ENCODE measurements at regions not wholly inside any gene's neighbourhood (a gene's known extent, or its start where the extent isn't known, plus 50 kb on each side); places are given as distances from the start of the nearest gene placed in this dataset.

GRCh38 chr12:127900386-127900785 is 366.6 kb upstream of the TMEM132C start:
- peaks cover 1% of the 10 kb centered on the region for H3K36me3 Mint-ChIP-seq (ENCODE audit: unreplicated experiment)
- no peak for DNase-seq (ENCODE audit: extremely low spot score, unreplicated experiment)
- no peak overlapping the region for H3K27ac Mint-ChIP-seq (ENCODE audit: unreplicated experiment)
- no peak overlapping the region for H3K4me3 Mint-ChIP-seq (ENCODE audit: unreplicated experiment)
- no peak for TF ChIP-seq CTCF (IDR thresholded peaks at IDR 0.05)
- H3K27me3 Mint-ChIP-seq (ENCODE audit: unreplicated experiment) = no peaks in the 10 kb centered on the region
- H3K4me1 Mint-ChIP-seq (ENCODE audit: unreplicated experiment) = peaks cover 45% of the 10 kb centered on the region
- peaks cover 8% of the 10 kb centered on the region for H3K9me3 Mint-ChIP-seq (ENCODE audit: unreplicated experiment)

GRCh38 chr12:127903146-127903545 is 363.8 kb upstream of the TMEM132C start:
- no peak for DNase-seq (ENCODE audit: extremely low spot score, unreplicated experiment)
- peaks cover 45% of the 10 kb centered on the region for H3K4me1 Mint-ChIP-seq (ENCODE audit: unreplicated experiment)
- H3K9me3 Mint-ChIP-seq (ENCODE audit: unreplicated experiment) = peaks cover 8% of the 10 kb centered on the region
- H3K4me3 Mint-ChIP-seq (ENCODE audit: unreplicated experiment) = peak overlapping the region; percentile 51
- peaks cover 1% of the 10 kb centered on the region for H3K36me3 Mint-ChIP-seq (ENCODE audit: unreplicated experiment)
- H3K27me3 Mint-ChIP-seq (ENCODE audit: unreplicated experiment) = no peaks in the 10 kb centered on the region
- H3K27ac Mint-ChIP-seq (ENCODE audit: unreplicated experiment) = peak overlapping the region; percentile 63
- TF ChIP-seq CTCF (IDR thresholded peaks at IDR 0.05) = no peak

GRCh38 chr12:127909041-127909440 is 357.9 kb upstream of the TMEM132C start:
- H3K36me3 Mint-ChIP-seq (ENCODE audit: unreplicated experiment) = peaks cover 1% of the 10 kb centered on the region
- no peaks in the 10 kb centered on the region for H3K27me3 Mint-ChIP-seq (ENCODE audit: unreplicated experiment)
- peaks cover 23% of the 10 kb centered on the region for H3K4me1 Mint-ChIP-seq (ENCODE audit: unreplicated experiment)
- no peak for DNase-seq (ENCODE audit: extremely low spot score, unreplicated experiment)
- no peak overlapping the region for H3K27ac Mint-ChIP-seq (ENCODE audit: unreplicated experiment)
- TF ChIP-seq CTCF (IDR thresholded peaks at IDR 0.05) = no peak
- H3K9me3 Mint-ChIP-seq (ENCODE audit: unreplicated experiment) = peaks cover 8% of the 10 kb centered on the region
- H3K4me3 Mint-ChIP-seq (ENCODE audit: unreplicated experiment) = no peak overlapping the region

GRCh38 chr12:127911291-127911690 is 355.7 kb upstream of the TMEM132C start:
- no peaks in the 10 kb centered on the region for H3K36me3 Mint-ChIP-seq (ENCODE audit: unreplicated experiment)
- H3K27me3 Mint-ChIP-seq (ENCODE audit: unreplicated experiment) = no peaks in the 10 kb centered on the region
- TF ChIP-seq CTCF (IDR thresholded peaks at IDR 0.05) = no peak
- no peak for DNase-seq (ENCODE audit: extremely low spot score, unreplicated experiment)
- H3K4me1 Mint-ChIP-seq (ENCODE audit: unreplicated experiment) = peaks cover 12% of the 10 kb centered on the region
- H3K4me3 Mint-ChIP-seq (ENCODE audit: unreplicated experiment) = no peak overlapping the region
- no peak overlapping the region for H3K27ac Mint-ChIP-seq (ENCODE audit: unreplicated experiment)
- no peaks in the 10 kb centered on the region for H3K9me3 Mint-ChIP-seq (ENCODE audit: unreplicated experiment)

- Mint-ChIP-seq H3K4me3 (ENCODE audit: unreplicated experiment) (no peak overlapping the region), H3K4me1 (ENCODE audit: unreplicated experiment) (peaks cover 12% of the 10 kb centered on the region)
These were observed 354.8 kb upstream of the TMEM132C start for GRCh38 chr12:127912035-127912665.

More at GRCh38 chr12:127912035-127912665, 354.8 kb upstream of the TMEM132C start:
- no peak for TF ChIP-seq CTCF (IDR thresholded peaks at IDR 0.05)
- DNase-seq (ENCODE audit: extremely low spot score, unreplicated experiment) = no peak
- Mint-ChIP-seq H3K27ac (ENCODE audit: unreplicated experiment) (no peak overlapping the region), H3K36me3 (ENCODE audit: unreplicated experiment) (no peaks in the 10 kb centered on the region), H3K9me3 (ENCODE audit: unreplicated experiment) (no peaks in the 10 kb centered on the region), H3K27me3 (ENCODE audit: unreplicated experiment) (no peaks in the 10 kb centered on the region)

All from osteocyte (in vitro differentiated cells).